SK-N-MC (cell line): ENCODE measurements at regions not wholly inside any gene's neighbourhood (a gene's known extent, or its start where the extent isn't known, plus 50 kb on each side); places are given as distances from the start of the nearest gene placed in this dataset.

Experiments used
- DNase-seq: peaks from one replicate; pipeline ENCODE4 v3.0.0-alpha.2; 2011; ENCODE audit warnings: low read depth, low spot score
- H3K27ac ChIP-seq: fragments of 200-600 bp; sonication (generic); 2 replicates; pipeline ENCODE4 v1.5.1; 2016; ENCODE audit warnings: mixed run types
- H3K36me3 ChIP-seq: fragments of 200-600 bp; sonication (generic); 2 replicates; pipeline ENCODE4 v1.6.1; 2017; ENCODE audit warnings: antibody characterized with exemption, low read length, mixed read lengths; ENCODE audit not compliant: insufficient read depth
- H3K4me3 ChIP-seq: fragments of 200-600 bp; sonication (generic); 2 replicates; pipeline ENCODE4 v1.5.1; 2016
- H3K9ac ChIP-seq: fragments of 200-600 bp; sonication (generic); 2 replicates; pipeline ENCODE4 v1.8.0; 2017; ENCODE audit warnings: mixed run types, mixed read lengths; ENCODE audit not compliant: insufficient read length
- H3K9me3 ChIP-seq: fragments of 200-600 bp; sonication (generic); 2 replicates; pipeline ENCODE4 v1.6.1; 2017; ENCODE audit warnings: low read depth, mild to moderate bottlenecking, antibody characterized with exemption, low read length, moderate library complexity, mixed read lengths
- EZH2 ChIP-seq: fragments of 200-600 bp; sonication (generic); IDR thresholded peaks from one replicate; pipeline ENCODE4 v1.6.1; 2017; ENCODE audit warnings: antibody characterized with exemption
- FOXP2 ChIP-seq: optimal IDR thresholded peaks from 2 replicates; pipeline ENCODE3; 2011; ENCODE audit warnings: mild to moderate bottlenecking, moderate library complexity; ENCODE audit not compliant: insufficient read depth; ENCODE audit errors: extremely low read length, control extremely low read depth
- POLR2AphosphoS5 ChIP-seq: IDR thresholded peaks from 2 replicates; pipeline ENCODE4 v1.6.1; 2012; ENCODE audit warnings: mild to moderate bottlenecking, low read depth, low read length, borderline replicate concordance

DNA sequence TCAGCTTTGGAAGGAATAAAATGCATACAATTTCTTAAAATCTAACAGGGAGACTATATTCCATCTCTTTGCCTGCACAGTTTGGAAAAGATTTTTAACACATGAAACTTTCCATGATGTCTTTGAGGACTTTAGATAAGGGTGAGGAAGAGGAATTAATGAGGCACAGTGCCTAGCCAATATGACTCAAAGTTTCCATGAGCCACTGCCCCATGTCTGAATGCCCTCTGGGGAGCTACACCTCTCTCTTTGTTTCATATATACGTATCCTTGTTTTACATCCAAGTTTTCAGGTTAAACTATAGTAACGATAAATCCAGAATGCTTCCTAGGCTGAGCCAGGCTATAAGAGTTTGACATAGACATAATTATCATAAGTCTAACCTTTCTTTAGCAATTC is 349.3 kb upstream of the TLE4 start:
- Histone ChIP-seq H3K9me3 (no peaks in the 10 kb centered on the region), H3K27ac (no peak overlapping the region), H3K4me3 (no peak overlapping the region), H3K36me3 (no peaks in the 10 kb centered on the region), H3K9ac (no peak overlapping the region)
- DNase-seq, result no peak
- no peak for TF ChIP-seq EZH2
- TF ChIP-seq FOXP2, result no peak
- no peak for TF ChIP-seq POLR2AphosphoS5

DNA sequence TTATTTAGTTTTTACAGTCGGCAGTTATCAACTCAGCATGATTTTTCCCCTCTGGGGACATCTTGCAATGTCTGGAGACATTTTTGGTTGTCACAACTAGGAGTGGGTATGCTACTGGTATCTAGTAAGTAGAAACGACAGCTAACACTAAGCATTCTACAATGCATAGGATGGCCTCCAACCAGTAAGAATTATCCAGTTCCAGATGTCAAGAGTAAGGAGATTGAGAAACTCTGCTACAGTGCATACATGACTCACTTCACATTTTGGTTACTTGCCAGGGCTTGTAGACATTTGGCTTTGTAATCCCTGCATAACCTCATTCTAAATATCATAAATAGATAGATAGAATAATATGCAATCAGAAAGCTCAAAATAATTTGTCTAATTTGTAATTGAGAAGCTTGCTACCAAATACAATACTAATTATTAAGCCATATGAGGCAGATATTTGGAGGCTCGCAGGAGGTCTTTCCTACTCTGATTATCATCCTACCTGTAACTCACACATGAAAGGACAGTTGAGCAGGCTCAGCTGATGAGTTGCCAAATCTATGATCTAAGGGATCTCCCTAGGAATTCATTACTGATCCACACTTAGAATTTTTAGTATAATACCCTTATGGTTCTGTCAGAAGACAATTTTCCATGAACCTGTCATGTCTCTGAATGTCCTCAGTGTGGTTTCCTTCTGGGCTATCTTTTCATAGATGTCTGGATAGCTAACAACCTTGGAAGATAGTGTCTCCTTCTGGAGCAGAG is 346.9 kb upstream of the TLE4 start:
- DNase-seq, result no peak

DNA sequence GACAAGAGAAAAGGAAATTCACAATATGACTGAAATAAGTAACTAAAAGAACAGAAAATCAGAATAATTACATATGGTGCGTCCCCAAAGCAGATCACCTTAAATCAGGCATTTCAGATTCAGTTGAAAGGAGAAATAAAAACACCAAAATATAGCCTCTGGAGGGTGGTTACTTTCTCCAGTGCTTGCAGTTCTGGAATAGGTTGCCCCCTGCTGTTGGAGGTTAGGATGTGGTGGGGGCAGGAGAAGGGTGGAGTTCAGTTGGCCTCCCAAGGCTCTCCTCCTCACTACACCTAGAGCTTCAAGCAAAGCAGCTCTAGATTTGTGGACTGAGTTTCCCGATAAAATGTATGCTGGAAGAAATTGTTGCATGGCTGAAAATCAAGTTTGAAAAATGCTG is 338.2 kb upstream of the TLE4 start:
- Histone ChIP-seq H3K36me3 (no peaks in the 10 kb centered on the region), H3K9ac (no peak overlapping the region), H3K27ac (no peak overlapping the region), H3K4me3 (no peak overlapping the region), H3K9me3 (no peaks in the 10 kb centered on the region)
- DNase-seq, result no peak
- TF ChIP-seq EZH2 (no peak), FOXP2 (no peak), POLR2AphosphoS5 (no peak)

More for the DNA sequence above, 346.9 kb upstream of the TLE4 start:
- no peak overlapping the region for H3K9ac ChIP-seq
- H3K4me3 ChIP-seq, result no peak overlapping the region
- H3K36me3 ChIP-seq, result no peaks in the 10 kb centered on the region
- TF ChIP-seq POLR2AphosphoS5 (no peak), EZH2 (no peak), FOXP2 (no peak)
- no peak overlapping the region for H3K27ac ChIP-seq
- no peaks in the 10 kb centered on the region for H3K9me3 ChIP-seq

DNA sequence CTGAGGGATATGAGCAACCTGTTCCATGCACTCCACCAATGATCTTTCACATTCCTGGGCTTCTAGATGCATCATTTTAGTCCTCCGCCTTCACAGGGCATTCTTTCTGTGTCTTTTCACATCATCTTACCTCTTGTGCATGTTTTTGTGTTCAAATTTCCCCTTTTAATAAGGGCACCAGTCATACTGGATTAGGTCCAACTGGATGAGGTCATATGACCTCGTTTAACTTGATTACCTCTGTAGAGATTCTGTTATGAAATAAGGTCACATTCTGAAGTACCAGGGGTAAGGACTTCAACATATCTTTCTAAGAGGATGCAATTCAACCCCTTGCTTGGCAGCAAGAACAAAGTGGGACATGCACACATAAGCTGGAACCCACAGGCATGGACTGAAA is 335.3 kb upstream of the TLE4 start:
- no peak overlapping the region for H3K27ac ChIP-seq
- H3K9me3 ChIP-seq, result no peaks in the 10 kb centered on the region
- TF ChIP-seq EZH2, result no peak
- no peak for TF ChIP-seq FOXP2
- no peak for TF ChIP-seq POLR2AphosphoS5
- no peaks in the 10 kb centered on the region for H3K36me3 ChIP-seq
- DNase-seq, result no peak
- no peak overlapping the region for H3K4me3 ChIP-seq
- no peak overlapping the region for H3K9ac ChIP-seq

DNA sequence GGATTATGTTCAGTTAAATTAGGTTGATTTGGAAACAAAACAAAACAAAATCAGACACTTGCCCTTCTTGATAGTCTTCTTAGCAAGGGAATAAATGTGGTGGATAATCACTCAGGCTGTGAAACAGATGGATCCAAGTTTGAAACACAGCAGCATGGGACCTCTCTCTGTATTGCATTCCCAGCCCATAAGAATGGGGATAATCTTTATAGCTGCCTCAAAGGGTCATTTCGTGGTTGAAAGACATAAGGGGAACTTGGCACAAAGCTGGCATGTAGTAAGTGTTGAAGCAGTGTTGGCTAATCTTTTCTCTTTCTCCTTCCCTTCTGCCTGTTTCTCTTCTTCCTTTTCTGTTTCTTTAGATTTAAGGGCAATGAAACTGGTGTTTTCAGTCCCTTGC is 333.9 kb upstream of the TLE4 start:
- H3K27ac ChIP-seq, result no peak overlapping the region
- DNase-seq, result no peak
- no peak overlapping the region for H3K9ac ChIP-seq

DNA sequence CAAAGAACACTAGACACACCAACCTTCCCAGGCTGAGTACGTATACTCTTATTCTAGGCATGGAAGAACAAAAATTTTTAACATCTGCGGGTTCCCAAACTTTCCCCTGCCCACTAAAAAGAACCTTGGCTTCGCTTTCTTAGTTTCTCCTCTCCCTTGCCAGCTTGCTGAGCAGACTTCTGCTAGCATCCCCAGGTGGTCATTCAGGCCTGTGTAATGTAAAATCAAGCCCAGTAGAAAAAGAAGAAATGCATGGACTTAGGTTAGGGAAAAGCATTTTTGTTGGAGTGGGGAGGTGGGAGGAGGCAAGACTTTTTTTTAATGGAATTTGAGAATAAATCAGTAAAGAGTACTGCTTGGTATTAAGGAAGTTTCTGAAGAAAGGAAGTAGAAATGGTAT is 331.0 kb upstream of the TLE4 start:
- no peak for TF ChIP-seq POLR2AphosphoS5
- Histone ChIP-seq H3K27ac (no peak overlapping the region), H3K9me3 (no peaks in the 10 kb centered on the region), H3K36me3 (no peaks in the 10 kb centered on the region), H3K4me3 (no peak overlapping the region), H3K9ac (no peak overlapping the region)
- DNase-seq, result no peak

More for the DNA sequence above, 333.9 kb upstream of the TLE4 start:
- no peak overlapping the region for H3K4me3 ChIP-seq
- H3K36me3 ChIP-seq, result no peaks in the 10 kb centered on the region
- TF ChIP-seq EZH2 (no peak), POLR2AphosphoS5 (no peak), FOXP2 (no peak)
- no peaks in the 10 kb centered on the region for H3K9me3 ChIP-seq

DNA sequence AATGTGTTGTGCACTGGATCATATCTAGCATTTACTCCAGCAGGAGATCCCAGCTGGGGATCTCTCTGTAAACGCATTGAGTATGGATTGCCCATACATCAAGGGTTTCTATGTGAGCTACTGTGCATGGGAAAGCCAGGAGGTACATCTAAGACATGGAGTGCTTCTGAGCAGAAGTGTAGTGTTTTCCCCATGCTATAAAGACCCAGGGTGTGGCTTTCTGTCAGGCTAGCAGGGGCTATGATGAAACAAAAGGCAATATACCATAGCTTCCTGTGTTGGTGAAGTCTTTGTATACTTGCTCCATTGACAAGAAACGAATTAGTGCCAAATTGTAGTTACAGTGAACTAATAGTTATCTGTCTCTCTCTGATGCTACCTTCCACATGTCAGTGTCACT is 329.3 kb upstream of the TLE4 start:
- no peak for DNase-seq
- Histone ChIP-seq H3K4me3 (no peak overlapping the region), H3K9me3 (no peaks in the 10 kb centered on the region), H3K36me3 (no peaks in the 10 kb centered on the region), H3K27ac (no peak overlapping the region), H3K9ac (no peak overlapping the region)
- TF ChIP-seq POLR2AphosphoS5, result no peak

DNA sequence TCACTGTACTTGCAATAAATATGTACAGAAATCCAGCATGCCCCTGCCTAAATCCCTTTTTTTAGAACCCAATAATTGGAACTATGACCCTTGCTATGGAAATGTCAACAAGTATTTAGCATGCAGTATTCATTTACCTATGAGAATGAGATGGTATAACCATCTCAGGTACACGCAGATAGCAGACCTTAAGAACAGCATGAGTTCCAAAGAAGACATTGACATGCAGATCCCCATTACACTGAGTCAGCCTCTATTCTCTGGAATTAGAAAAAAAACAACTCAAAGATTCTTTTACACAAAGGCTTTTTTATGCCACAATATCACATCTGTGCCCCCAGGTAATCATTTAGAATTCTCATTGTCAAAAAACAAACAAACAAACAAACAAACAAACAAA is 325.6 kb upstream of the TLE4 start:
- no peak overlapping the region for H3K4me3 ChIP-seq
- no peak overlapping the region for H3K27ac ChIP-seq
- no peaks in the 10 kb centered on the region for H3K36me3 ChIP-seq
- H3K9ac ChIP-seq, result no peak overlapping the region
- TF ChIP-seq FOXP2 (no peak), POLR2AphosphoS5 (no peak), EZH2 (no peak)
- no peak for DNase-seq
- no peaks in the 10 kb centered on the region for H3K9me3 ChIP-seq

DNA sequence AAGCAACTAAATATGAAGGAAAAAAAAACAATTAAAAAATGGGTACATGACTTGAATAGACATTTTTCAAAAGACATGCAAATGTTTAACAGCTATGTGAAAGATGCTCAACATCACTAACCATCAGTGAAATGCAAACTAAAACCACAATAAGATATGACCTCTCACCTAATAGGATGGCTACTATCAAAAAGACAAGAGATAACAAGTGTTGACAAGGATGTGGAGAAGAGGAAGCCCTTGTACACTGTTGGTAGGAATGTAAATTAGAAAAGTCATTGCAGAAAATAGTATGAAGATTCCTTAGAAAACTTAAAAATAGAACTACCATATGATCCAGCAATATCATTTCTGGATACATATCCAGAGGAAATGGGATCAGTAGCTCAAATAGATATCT is 324.7 kb upstream of the TLE4 start:
- TF ChIP-seq FOXP2 (no peak), EZH2 (no peak), POLR2AphosphoS5 (no peak)
- Histone ChIP-seq H3K4me3 (no peak overlapping the region), H3K36me3 (no peaks in the 10 kb centered on the region), H3K9me3 (no peaks in the 10 kb centered on the region), H3K27ac (no peak overlapping the region), H3K9ac (no peak overlapping the region)
- DNase-seq, result no peak
